Vagina (tissue), 2 donors: ENCODE measurements at regions not wholly inside any gene's neighbourhood (a gene's known extent, or its start where the extent isn't known, plus 50 kb on each side); places are given as distances from the start of the nearest gene placed in this dataset.

Experiments used
- CTCF ChIP-seq, 3 experiments: fragments of 450-650 bp in 2 of 3; fragments of 200-600 bp in 1 of 3; sonication (generic) in 1 of 3; IDR thresholded peaks; one replicate each; pipeline ENCODE4 v1.5.1; 2017 to 2019; ENCODE audit warnings: antibody characterized with exemption in 3 of 3, mild to moderate bottlenecking in 2 of 3, moderate library complexity in 2 of 3
- POLR2A ChIP-seq, 2 donors: fragments of 450-650 bp; IDR thresholded peaks; one replicate each; pipeline ENCODE4 v1.6.1; 2017; ENCODE audit warnings: antibody characterized with exemption in 2 of 2, mild to moderate bottlenecking in 2 of 2, moderate library complexity in 2 of 2

GRCh38 chr3:53999725-54000124 lies 108.1 kb upstream of the SELENOK start:
- no peak for TF ChIP-seq CTCF (IDR thresholded peaks at IDR 0.05)
- no peak for TF ChIP-seq POLR2A (IDR thresholded peaks at IDR 0.05)
